ENCODE measurements at regions not wholly inside any gene's neighbourhood (a gene's known extent, or its start where the extent isn't known, plus 50 kb on each side); places are given as distances from the start of the nearest gene placed in this dataset.
"Not testable (repeated sequence)": the region's sequence is repeated elsewhere in the genome, so short reads cannot be mapped to it uniquely, and the experiment has no call there.

GRCh38 chr18:30679285-30679930 is 363.1 kb downstream of the DSC3 start:
- ATAC-seq: no peak
- Histone ChIP-seq H3K4me3 (replicated peaks in 1 of 3; ENCODE audit: insufficient read depth in 1 of 3, low read depth in 2 of 3, low read length in 3 of 3) (no peak overlapping the region), H3K9me3 (ENCODE audit: low read length) (no peaks in the 10 kb centered on the region), H3K79me2 (ENCODE audit: insufficient read depth, low read length) (no peaks in the 10 kb centered on the region), H3K27me3 (ENCODE audit: control insufficient read depth in 1 of 2, insufficient read depth in 2 of 2, low read length in 2 of 2) (no peaks in the 10 kb centered on the region), H4K20me1 (ENCODE audit: insufficient read depth, low read length) (no peaks in the 10 kb centered on the region), H3K27ac (ENCODE audit: extremely low read length, insufficient read depth, low read length) (no peak overlapping the region), H3K9ac (ENCODE audit: insufficient read depth, low read depth, low read length) (no peak overlapping the region), H3K4me1 (ENCODE audit: insufficient read depth, low read length) (no peaks in the 10 kb centered on the region), H3K36me3 (replicated peaks in 1 of 2; ENCODE audit: control insufficient read depth in 1 of 2, insufficient read depth in 2 of 2, low read length in 2 of 2) (no peaks in the 10 kb centered on the region), H2AFZ (ENCODE audit: low read length) (no peak overlapping the region), H3K4me2 (ENCODE audit: low read depth, low read length) (no peak overlapping the region)
- TF ChIP-seq RXRA (CRISPR knock-in tag; IDR thresholded peaks at IDR 0.05) (no peak), ZNF558 (CRISPR knock-in tag; IDR thresholded peaks at IDR 0.05; ENCODE audit: borderline replicate concordance) (no peak), ZNF569 (CRISPR knock-in tag; IDR thresholded peaks at IDR 0.05; ENCODE audit: borderline replicate concordance) (no peak), ZNF598 (CRISPR knock-in tag; IDR thresholded peaks at IDR 0.05; ENCODE audit: borderline replicate concordance) (no peak), ZNF704 (CRISPR knock-in tag; IDR thresholded peaks at IDR 0.05; ENCODE audit: borderline replicate concordance) (no peak), ASH2L (IDR thresholded peaks at IDR 0.05; ENCODE audit: insufficient read length, low read depth, low read length) (no peak)
- ChIA-PET POLR2A (no interaction called here), CTCF (ENCODE audit: low intra/inter-chr PET ratio, low total read pairs) (no interaction called here)
- no peak for DNase-seq (ENCODE audit: low spot score)
- BruUV-seq (replicated peaks): no TSS peak
- in situ Hi-C loops (cut with HindIII; ENCODE audit: extremely low pct_ligation_motif_present, low pct_unique_long_range_greater_than_20kb): no loop called here
- 1% methylated on average over 5 of the region's 5 CpGs for WGBS (ENCODE audit: low lambda C conversion rate)
- intact Hi-C loops (cut with micrococcal nuclease; ENCODE audit: unreplicated experiment): no loop called here
- FAIRE-seq: no peak

- CTCF ChIA-PET (ENCODE audit: low intra/inter-chr PET ratio, low total read pairs): not testable (repeated sequence)
- 11% methylated on average over 5 of the region's 5 CpGs for WGBS (ENCODE audit: low lambda C conversion rate)
Measured at GRCh38 chr18:30677813-30678212, 364.7 kb downstream of the DSC3 start.

More at GRCh38 chr18:30677813-30678212, 364.7 kb downstream of the DSC3 start:
- H3K9ac ChIP-seq (ENCODE audit: insufficient read depth, low read depth, low read length); H3K27ac ChIP-seq (ENCODE audit: extremely low read length, insufficient read depth, low read length); BruUV-seq (replicated peaks); H3K9me3 ChIP-seq (ENCODE audit: low read length); ATAC-seq; H3K27me3 ChIP-seq (ENCODE audit: control insufficient read depth in 1 of 2, insufficient read depth in 2 of 2, low read length in 2 of 2); POLR2A ChIA-PET; H3K4me3 ChIP-seq (replicated peaks in 1 of 3; ENCODE audit: insufficient read depth in 1 of 3, low read depth in 2 of 3, low read length in 3 of 3); DNase-seq (ENCODE audit: low spot score); H4K20me1 ChIP-seq (ENCODE audit: insufficient read depth, low read length); intact Hi-C loops (cut with micrococcal nuclease; ENCODE audit: unreplicated experiment); in situ Hi-C loops (cut with HindIII; ENCODE audit: extremely low pct_ligation_motif_present, low pct_unique_long_range_greater_than_20kb); H3K79me2 ChIP-seq (ENCODE audit: insufficient read depth, low read length); H3K36me3 ChIP-seq (replicated peaks in 1 of 2; ENCODE audit: control insufficient read depth in 1 of 2, insufficient read depth in 2 of 2, low read length in 2 of 2); FAIRE-seq; H2AFZ ChIP-seq (ENCODE audit: low read length); H3K4me1 ChIP-seq (ENCODE audit: insufficient read depth, low read length); H3K4me2 ChIP-seq (ENCODE audit: low read depth, low read length): not testable (repeated sequence)
